GM19395 (cell line): ENCODE measurements at regions not wholly inside any gene's neighbourhood (a gene's known extent, or its start where the extent isn't known, plus 50 kb on each side); places are given as distances from the start of the nearest gene placed in this dataset.
A peak's percentile ranks its signal among the peaks of the same experiment; 100 is the strongest.

Experiments used
- ATAC-seq: cut with Tn5 transposase; IDR thresholded peaks from one replicate; pipeline ENCODE4 v1.9.1; 2021; ENCODE audit warnings: mild to moderate bottlenecking, moderate library complexity; ENCODE audit not compliant: unreplicated experiment

DNA sequence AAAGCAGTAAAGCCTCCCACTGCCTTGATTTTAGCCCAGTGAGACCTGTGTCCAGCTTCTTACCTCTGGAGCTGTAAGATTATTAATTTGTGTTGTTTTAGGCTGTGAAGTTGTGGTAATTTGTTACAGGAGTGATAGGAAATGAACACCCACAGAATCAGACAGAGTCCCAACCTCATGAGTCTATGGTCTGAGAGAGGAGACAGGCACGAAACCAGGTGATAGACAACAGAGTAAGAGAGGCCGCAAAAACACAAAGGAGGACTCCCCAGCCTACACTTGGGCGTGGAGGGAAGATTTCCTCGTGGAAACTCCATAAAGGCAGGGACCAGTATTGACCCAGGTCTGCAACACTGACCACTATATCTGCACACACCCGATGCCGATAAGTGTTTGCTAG lies 234.6 kb upstream of the JUN start:
- ATAC-seq, result no peak

DNA sequence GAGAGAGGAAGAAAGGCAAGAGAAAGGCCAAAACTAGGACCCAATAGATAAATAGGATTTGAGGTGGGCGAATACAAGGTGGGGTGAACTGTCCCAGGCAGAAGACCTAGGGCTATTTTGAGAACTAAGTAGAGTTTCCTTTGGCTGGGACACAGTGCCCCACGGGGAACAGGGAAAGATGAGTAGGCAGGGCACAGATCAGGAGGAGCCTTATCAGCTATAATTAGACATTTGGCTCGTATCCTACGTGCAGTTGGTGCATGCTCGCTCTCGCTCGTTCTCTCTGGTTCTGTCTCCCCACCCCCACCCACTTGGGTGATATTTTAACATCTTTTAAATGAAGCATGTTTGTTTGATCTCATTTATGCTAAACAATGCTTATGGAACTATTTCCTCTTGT lies 235.0 kb upstream of the JUN start:
- ATAC-seq, result no peak

DNA sequence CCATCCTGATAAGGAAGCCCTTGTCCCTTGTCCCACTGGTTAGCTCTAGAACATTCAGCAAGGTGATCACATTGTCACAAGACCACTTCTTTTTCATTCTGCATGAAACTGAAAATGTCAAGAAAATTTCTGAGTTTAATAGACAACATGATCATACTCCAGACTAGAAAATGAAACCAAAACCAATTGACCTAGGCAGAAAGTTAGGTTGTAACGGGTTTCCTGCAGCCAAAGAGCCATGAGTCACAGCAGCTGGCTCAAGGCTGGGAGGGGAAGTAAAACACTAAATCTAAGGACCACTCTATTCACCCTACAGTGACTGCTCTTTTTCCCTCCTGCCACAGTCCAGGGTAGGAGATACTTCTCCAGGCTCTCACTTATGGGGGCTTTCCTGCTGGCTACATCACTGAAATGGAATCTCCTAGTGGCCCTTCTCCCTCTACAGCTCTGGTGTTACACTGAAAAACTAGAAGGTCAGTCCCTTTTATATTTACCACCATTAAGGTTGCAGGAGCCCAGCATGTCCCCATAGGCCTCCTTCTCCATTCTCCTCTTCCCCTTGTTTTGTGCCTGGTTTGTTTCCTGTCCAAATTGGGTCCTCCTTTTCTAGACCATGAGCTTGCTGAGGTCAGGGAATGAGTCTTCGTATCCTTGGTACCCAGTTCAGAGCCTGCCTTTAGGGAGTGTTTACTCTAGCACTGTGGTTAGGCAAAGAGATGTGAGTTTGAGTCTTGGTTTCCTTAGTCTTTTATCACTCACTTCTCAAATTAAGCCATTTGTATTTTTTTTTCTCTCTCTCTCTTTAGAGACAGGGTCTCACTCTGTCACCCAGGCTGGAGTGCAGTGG lies 236.5 kb upstream of the JUN start:
- ATAC-seq, result peak; percentile 95

DNA sequence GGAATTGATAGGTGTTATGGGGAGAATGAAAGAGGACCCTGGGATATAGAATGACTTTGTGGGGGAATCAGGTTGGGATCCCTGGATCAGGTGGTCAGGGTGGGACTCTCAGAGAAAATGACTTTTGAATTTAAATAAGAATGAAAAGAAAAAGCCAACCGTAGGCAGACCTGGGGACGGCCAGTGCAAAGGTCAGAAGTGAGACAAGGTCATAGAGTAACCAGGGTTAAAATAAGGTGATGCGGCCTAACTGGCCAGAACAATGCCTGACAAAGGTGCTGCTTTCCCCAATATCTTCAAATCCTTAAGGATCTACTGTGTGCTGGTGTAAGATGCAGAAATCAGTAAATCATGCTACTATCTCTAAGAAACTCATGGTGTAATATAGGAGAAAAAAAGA lies 238.4 kb upstream of the JUN start:
- no peak for ATAC-seq

DNA sequence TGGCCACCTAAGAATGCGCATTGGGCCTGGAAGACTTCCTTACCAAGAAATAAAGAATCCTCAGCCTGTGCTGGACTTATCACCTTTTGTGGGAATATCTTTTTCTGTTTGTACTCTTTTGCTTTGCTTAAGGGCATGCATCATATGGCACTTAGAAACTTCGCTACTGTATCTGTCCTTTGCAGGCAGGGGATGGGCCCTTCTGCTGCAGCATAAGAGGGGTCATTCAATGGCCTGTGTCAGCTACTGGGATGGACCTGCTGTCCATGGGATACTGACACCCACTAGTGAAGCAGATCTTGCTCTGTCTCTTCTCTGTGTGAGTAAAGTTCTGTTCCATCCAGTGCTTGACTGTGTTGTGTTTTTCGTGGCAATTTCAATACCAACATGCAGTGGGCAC lies 239.0 kb upstream of the JUN start:
- no peak for ATAC-seq

DNA sequence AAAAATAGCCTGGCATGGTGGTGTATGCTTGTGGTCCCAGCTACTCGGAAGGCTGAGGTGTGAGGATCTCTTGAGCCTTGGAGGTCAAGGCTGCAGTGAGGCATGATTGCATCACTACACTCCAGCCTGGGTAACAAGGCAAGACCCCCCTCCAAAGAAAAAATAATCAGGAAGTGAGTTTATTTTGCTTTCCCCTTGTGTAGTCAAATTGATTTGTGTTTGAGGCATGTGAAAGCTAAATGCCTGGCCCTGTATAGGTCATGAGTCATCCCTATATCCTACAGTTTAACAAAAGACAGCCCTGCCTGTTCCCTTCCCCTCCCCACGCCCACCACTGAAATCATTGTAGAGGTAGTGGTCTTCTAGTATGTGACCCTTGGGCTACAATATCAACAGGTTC lies 241.4 kb upstream of the JUN start:
- ATAC-seq, result no peak

DNA sequence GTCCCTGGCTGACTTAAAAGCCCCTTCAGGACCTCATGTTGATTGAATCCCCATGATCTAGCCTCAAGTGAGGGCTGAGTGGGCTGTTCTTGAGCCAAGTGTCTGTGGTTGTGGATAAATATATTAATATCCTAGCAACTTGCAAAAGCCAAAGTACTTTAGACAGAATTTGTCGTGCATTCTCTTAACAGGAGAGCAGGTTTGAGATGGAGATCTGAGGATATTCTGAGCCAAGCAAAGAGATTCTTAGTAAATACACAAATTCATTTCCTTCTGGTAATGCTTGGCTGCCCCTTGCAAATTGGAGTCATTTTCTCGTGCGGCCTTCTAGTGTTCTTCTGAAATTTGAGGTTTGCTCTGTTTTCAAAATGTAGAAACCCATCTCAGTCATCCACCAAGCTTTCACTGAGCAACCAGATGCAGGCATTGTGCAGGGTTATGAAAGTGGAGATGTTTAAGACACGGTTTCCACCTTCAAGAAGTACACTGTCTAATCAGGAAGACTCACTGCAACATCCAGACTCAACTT lies 242.1 kb upstream of the JUN start:
- peak; percentile 94 for ATAC-seq

DNA sequence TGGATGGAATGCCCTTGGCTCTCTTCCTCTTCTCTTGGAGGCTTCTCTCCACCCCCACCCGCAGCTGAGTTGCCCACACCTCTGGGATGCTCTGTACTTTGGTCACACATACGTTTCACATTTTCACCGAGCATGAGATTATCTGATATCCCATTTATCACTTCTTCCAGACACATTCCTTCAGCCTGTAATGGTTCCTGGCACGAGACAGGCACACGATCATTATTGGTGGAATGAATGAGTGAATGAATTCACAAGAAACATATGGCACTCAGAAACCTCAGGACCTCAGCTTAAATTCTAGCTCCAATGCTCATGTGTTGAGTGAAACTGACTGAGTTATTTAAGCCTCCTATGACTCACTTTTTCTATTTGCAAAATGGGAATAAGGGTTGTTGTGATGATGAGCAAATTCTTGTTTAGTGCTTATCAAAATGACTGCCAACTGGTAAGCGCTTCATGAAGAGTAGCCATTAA lies 242.7 kb upstream of the JUN start:
- ATAC-seq, result peak; percentile 27

DNA sequence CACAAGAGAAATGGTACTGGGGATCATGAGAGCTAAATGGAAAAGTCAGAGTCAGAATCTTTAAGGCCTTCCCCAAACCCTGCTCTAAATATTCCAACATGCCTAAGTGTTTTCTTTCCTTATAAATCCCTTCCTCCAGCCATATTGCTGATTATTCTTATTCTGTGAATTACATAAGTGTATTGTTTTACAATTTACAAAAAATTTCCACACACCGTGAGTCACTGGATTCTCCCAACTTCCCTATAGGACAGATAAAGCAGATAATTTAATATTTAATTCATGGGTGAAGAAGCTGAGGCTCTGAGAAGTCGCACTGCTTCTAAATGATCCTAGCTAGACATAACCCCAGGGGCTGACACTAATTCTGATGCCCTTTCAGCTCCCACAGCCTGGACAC lies 243.3 kb upstream of the JUN start:
- no peak for ATAC-seq

DNA sequence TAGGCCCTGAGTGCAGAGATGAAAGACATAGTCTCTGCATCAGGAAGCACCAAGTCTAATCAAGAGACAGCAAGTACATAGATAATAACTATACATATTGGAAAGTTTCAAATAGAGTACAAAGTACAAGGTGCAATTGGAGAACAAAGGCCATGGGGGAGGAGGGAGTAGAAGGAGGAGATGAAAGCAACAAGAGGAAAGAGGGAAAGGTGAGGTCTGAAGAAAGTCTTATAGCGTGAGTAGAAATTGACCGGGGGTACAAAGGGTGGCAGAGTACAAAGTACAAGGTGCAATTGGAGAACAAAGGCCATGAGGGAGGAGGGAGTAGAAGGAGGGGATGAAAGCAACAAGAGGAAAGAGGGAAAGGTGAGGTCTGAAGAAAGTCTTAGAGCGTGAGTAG lies 244.2 kb upstream of the JUN start:
- no peak for ATAC-seq

DNA sequence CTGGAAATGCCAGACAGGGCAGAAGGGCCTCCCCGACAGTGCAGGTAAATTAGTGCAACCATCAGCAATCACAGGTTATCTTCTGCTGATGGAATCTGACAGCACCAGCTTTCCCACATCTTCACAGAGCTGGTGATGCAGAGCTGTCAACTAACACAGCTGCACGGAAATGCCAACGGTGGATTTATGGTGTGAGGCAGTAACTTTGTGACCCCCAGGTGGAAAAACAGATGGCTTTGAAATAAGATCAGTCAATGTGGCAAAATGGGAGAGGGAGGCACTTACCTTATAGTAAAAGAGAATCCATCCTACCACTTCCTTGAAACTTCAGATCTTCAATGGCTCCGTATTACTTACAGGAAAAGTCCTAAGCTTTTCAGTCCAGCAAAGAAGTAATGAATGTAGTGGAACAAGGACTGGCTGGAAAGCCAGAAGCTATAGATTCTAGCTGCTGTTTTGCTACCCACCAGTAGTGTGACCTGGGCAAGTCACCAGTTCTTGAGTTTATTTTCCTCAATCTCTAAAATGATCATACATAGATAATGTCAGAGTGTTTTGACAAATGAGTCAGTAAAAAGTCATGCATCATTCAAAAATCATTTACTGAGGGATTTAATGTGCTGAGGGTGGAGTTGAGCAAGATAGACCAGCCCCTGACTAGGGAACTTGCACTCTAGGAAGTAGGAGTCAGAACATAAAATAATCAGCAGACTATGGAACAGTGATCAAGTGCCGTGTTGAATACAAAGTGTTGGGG lies 245.7 kb upstream of the JUN start:
- no peak for ATAC-seq

DNA sequence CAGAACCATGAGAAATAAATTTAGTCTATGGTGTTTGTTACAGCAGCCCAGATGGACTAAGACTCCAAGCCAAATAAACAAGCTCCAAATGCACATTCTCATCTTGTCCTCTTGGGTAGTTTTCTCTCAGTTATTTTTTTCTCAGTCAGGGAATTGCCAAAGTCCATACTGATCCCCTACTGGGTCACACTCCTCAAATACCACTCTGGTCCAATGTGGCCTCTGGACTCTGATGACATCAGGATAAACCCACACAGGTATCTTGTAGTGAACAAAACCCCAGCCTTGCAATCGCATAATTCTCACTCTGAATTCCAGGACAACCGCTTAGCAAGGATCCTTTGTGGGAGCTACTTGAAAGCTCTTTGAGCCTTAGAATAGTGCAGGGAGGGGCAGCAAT lies 248.4 kb upstream of the JUN start:
- no peak for ATAC-seq

DNA sequence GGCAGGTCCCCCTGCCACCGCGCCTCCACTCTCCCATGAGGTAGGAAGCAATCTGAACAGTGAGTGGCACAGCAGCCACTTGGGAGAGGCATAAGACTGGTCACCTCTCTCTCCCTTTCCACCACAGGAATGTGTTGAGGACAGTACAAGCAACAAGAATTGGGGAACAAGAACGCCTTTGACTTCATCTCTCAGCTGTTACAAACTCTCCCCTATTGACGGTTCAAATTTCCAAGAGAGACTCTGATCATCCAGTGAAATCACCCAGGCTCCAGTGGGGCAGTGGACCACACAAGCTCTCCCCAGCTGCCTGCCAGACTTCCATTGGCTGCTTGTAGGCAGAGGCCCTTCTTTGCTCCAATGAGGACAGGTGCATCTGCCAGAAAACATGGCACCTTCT lies 249.9 kb upstream of the JUN start:
- no peak for ATAC-seq

DNA sequence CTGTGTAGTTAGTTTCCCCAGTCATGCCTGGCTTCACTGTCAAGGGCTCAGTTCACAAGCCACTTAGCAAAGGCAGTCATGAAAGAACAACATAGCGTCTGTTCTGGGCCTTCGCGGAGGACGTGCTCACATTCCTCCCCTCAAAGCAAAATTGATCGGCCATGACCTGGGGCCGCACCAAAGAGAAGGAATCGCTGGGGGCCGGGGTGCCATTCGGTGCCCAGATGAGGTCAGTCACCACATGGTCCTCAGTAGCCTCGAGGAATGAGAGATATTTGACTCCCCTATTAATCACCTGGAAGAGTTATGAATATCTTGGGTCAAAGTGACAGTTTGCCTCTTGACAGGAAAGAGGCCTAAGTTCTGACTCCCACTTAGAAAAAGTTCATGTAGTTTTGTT lies 251.1 kb upstream of the JUN start:
- ATAC-seq, result no peak

DNA sequence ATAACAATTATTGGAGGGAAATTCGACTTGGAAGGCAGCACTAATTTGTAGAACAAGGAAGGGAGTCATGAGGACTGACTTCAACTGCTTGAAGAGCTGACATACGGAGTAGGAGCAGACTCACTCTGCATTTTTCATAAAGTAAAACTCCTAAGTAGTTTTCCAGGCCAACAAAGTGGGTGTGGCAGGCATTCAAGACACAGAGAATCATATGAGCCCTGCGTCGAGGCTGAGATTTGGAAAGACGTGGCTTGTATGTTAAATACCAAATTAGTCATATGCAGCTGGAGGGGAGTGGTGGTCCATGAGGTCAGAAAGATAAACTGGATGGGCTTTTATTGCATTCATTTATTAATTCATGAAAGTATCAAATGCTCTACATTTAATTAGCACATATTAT lies 255.7 kb upstream of the JUN start:
- no peak for ATAC-seq

DNA sequence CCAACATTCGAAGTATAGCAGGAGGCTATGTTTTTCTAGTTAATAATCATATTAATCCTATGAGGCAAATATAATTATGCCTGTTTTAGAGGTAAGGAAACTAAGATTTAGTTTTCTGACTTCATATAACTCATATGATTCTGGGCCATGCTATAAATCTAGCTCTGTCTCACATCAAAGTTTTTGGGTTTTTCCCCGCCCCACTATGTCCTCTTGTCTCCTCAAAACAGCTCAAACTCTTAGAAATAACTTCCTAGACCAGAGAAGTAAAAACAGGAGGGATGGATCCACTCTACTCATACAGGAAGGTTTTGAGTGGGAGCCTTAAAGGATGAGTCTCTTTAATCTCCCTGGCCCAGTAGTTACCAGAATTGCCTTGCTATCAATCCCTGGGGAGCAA lies 256.4 kb upstream of the FGGY start:
- ATAC-seq, result no peak

DNA sequence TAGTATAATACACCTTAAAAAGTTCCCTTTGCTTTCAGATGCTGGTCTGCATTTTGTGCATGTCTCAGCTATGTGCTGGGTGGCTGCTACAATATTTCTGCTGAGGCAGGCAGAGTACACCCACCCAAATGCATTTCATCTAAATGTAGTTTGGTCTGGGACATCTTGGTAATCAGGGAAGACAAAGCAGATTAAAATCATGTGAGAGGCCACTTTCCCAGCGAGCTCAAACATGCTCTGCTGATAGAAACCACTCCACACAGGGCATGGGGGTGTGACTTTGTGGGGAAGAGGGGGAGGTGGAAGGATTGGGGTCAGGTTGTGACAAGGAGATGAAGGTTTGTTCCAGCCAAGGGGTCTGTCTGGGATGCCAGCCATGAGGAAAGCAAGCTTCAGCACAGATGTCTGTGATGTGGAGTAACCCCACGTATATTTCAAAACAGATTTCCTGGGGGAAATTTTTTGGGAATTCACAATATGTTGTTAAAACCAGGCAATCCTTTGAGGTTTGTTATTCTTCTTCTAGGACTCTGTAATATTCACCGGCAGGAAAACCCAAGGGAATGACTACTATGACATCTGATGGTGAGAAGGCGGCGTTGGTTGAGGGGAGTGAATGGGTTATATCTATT lies 255.1 kb upstream of the FGGY start:
- no peak for ATAC-seq

DNA sequence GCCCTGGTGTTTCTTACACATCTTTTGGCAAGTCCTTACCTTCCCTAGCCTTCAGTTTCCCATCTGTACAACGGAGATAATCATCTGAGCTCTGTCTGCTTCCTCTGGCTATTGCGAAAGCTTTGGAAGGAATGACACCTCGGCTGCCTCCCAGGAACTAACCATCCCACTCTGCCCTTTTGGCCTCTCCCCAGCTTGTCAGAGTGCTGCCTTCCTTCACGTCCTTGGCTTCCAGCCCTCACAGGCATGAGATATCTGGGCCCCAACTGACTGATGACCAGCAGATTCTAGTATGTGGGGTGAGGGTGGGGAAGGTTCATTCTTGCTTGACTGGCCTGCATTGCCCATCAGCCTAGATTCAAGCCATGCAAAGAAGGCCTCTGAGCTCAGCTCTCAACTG lies 253.1 kb upstream of the FGGY start:
- no peak for ATAC-seq

DNA sequence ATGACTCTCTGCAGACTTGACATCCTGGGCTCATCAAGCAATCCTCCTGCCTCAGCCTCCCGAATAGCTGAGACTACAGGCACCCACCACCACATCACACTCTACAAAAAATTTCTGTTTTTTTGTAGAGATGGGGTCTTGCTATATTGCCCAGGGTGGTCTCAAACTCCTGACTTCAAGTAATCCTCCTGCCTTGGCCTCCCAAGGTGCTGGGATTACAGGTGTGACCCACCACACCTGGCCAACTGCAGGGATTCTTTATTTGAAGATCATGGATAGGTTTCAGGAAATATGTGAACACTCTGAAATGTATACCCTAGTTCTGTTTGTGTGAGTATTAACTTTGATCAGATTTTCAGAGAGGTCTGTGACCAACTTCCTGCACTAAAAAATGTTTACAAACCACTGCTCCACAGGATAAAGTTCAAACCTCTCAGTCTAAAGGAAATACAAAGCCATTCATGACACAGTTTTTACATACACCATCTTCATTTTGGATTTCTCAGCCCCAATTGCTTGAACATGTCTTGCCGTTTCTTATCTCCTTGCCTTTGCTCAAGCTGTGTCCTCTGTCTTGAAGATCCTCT lies 252.3 kb upstream of the FGGY start:
- ATAC-seq, result no peak

DNA sequence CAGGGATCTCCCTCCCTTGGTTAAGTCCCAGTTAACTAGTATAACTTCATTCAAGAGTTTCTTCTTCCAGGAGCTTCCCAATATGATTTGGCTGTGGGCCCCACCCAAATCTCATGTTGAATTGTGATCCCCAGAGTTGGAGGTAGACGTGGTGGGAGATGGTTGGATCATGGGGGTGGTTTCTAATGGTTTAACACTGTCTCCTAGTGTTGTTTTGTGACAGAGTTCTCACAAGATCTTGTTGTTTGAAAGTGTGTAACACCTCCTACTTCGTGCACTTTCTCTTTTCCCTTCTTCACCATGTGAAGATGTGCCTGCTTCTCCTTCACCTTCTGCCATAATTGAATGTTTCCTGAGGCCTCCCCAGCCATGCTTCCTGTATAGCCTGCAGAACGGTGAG lies 251.8 kb upstream of the FGGY start:
- ATAC-seq, result peak; percentile 1

DNA sequence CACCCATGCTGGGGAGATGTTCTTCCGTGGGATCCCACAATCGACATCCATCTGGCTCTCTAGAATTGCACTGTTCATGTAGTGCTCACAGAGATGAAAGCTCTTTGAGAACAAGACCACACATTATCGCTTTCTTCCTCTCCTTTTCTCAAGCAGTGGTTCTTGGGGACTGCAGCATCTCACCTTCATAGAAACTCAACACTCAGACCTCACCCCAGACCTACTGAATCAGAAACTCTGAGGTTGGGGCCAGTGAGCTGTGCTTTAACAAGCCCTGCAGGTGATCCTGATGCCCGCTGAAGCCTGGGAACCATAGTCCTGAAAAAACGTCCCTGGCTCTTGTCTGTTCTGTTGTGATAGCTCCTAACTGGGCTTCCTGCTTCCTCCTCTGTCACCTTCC lies 251.3 kb upstream of the FGGY start:
- ATAC-seq, result peak; percentile 62
